Panc1 (cell line): ENCODE measurements at regions not wholly inside any gene's neighbourhood (a gene's known extent, or its start where the extent isn't known, plus 50 kb on each side); places are given as distances from the start of the nearest gene placed in this dataset.
A peak's percentile ranks its signal among the peaks of the same experiment; 100 is the strongest.

ENCODE experiments used
- ATAC-seq: fragments of 200-7000 bp; cut with Tn5 transposase; 2 replicates; pipeline ENCODE4 v1.9.1; 2020; ENCODE audit warnings: mild to moderate bottlenecking, moderate library complexity
- BruUV-seq: library from RNA; stranded (reverse); fragments of 400-500 nt; replicated peaks from 2 replicates; lab custom pipeline; 2021; lab: Mats Ljungman, UMichigan
- CTCF ChIA-PET: fragments of 300-600 bp; sonication (Branson Sonifier 250); formaldehyde crosslinking; loops from one replicate; lab custom pipeline; 2022; ENCODE audit warnings: antibody characterized with exemption; lab: Charles Lee
- POLR2A ChIA-PET: fragments of 300-600 bp; sonication (Branson Sonifier 250); formaldehyde crosslinking; loops from one replicate; lab custom pipeline; 2022; ENCODE audit warnings: antibody characterized with exemption; lab: Charles Lee
- DNase-seq: peaks from one replicate; pipeline ENCODE4 v3.0.0-alpha.2; 2010; ENCODE audit warnings: low read depth, low spot score
- H3K27ac ChIP-seq: 2 replicates; pipeline ENCODE4 v1.5.1; 2011; ENCODE audit warnings: mild to moderate bottlenecking, low read length, inconsistent platforms
- H3K27me3 ChIP-seq: fragments of 200-500 bp; sonication (Bioruptor generic); 2 replicates; pipeline ENCODE4 v1.6.0; 2014; ENCODE audit warnings: low read length, inconsistent platforms; ENCODE audit not compliant: control insufficient read depth, insufficient read depth
- H3K36me3 ChIP-seq: fragments of 200-500 bp; sonication (Bioruptor generic); 2 replicates; pipeline ENCODE4 v1.5.1; 2014; ENCODE audit warnings: inconsistent platforms, mild to moderate bottlenecking, low read length, moderate library complexity; ENCODE audit not compliant: control insufficient read depth, insufficient read depth
- H3K4me1 ChIP-seq: 2 replicates; pipeline ENCODE4 v1.5.1; 2011; ENCODE audit warnings: inconsistent platforms, mild to moderate bottlenecking, low read length, moderate library complexity; ENCODE audit not compliant: control insufficient read depth, insufficient read depth
- H3K4me3 ChIP-seq, 2 experiments: 2 replicates each; pipeline ENCODE4 v1.5.1; 2011 to 2012; ENCODE audit warnings: low read depth in 2 of 2, low read length in 2 of 2, mild to moderate bottlenecking in 2 of 2, inconsistent platforms in 1 of 2, moderate library complexity in 1 of 2
- H3K9me3 ChIP-seq: fragments of 200-500 bp; sonication (Bioruptor generic); 2 replicates; pipeline ENCODE4 v1.5.1; 2014; ENCODE audit warnings: low read depth, mild to moderate bottlenecking, inconsistent platforms, low read length, moderate library complexity; ENCODE audit not compliant: control insufficient read depth, insufficient read depth
- POLR2AphosphoS5 ChIP-seq: IDR thresholded peaks from 2 replicates; pipeline ENCODE4 v1.6.1; 2012; ENCODE audit warnings: mild to moderate bottlenecking, low read depth, low read length, moderate library complexity
- REST ChIP-seq, 2 experiments: IDR thresholded peaks; 2 replicates each; pipeline ENCODE4 v1.6.1; 2011 to 2012; ENCODE audit warnings: low read depth in 2 of 2, control low read depth in 1 of 2, low read length in 1 of 2, mild to moderate bottlenecking in 1 of 2, moderate library complexity in 1 of 2; ENCODE audit not compliant: insufficient read depth in 1 of 2
- SIN3A ChIP-seq: IDR thresholded peaks from 2 replicates; pipeline ENCODE4 v1.6.1; 2012; ENCODE audit warnings: low read depth, mild to moderate bottlenecking, low read length, moderate library complexity, borderline replicate concordance; ENCODE audit not compliant: insufficient read depth
- TCF7L2 ChIP-seq: IDR thresholded peaks from 2 replicates; pipeline ENCODE4 v1.6.1; 2011; ENCODE audit warnings: mild to moderate bottlenecking, low read depth, low read length, inconsistent platforms
- in situ Hi-C: cut with HindIII; loops from 2 replicates; pipeline ENCODE4 v1.10.0; 2016; ENCODE audit warnings: low sequenced_read_pairs, low pct_unique_long_range_greater_than_20kb
- intact Hi-C: fragments of 100-400 bp; cut with micrococcal nuclease; formaldehyde crosslinking; loops from one replicate; pipeline ENCODE4 v1.10.0; 2022; ENCODE audit not compliant: unreplicated experiment
- TF ChIP-seq, protein P1 (sequence below): fragments of 450-650 bp; IDR thresholded peaks from 2 replicates; pipeline ENCODE4 v1.5.1; 2017; ENCODE audit warnings: mild to moderate bottlenecking

- in situ Hi-C loops = no loop called here
- peak overlapping the region; percentile 100 for H3K27ac ChIP-seq
- H3K36me3 ChIP-seq = no peaks in the 10 kb centered on the region
- DNase-seq (no peak), ATAC-seq (peak; percentile 27)
- intact Hi-C loops = loop anchor here (5.0 kb wide), 2 partner anchors 43 to 82 kb away; no protein-coding TSS in a partner anchor
- POLR2A ChIA-PET = interaction anchor here (0.5 to 1.8 kb wide), 8 partner anchors 10 to 193 kb away, joined by 3 to 15 read pairs (median 5); no protein-coding TSS in a partner anchor
- H3K9me3 ChIP-seq = no peaks in the 10 kb centered on the region
- H3K27me3 ChIP-seq = no peaks in the 10 kb centered on the region
- CTCF ChIA-PET = interaction anchor here (0.6 kb wide), 1 partner anchor 15 kb away, joined by 3 read pairs; no protein-coding TSS in a partner anchor
- no peak overlapping the region for H3K4me3 ChIP-seq
- no TSS peak for BruUV-seq
- H3K4me1 ChIP-seq = peaks cover 50% of the 10 kb centered on the region
- TF ChIP-seq REST (IDR thresholded peaks at IDR 0.05; ENCODE audit: insufficient read depth in 1 of 2, low read depth in 2 of 2, low read length in 1 of 2) = no peak
- TF ChIP-seq, protein P1, sequence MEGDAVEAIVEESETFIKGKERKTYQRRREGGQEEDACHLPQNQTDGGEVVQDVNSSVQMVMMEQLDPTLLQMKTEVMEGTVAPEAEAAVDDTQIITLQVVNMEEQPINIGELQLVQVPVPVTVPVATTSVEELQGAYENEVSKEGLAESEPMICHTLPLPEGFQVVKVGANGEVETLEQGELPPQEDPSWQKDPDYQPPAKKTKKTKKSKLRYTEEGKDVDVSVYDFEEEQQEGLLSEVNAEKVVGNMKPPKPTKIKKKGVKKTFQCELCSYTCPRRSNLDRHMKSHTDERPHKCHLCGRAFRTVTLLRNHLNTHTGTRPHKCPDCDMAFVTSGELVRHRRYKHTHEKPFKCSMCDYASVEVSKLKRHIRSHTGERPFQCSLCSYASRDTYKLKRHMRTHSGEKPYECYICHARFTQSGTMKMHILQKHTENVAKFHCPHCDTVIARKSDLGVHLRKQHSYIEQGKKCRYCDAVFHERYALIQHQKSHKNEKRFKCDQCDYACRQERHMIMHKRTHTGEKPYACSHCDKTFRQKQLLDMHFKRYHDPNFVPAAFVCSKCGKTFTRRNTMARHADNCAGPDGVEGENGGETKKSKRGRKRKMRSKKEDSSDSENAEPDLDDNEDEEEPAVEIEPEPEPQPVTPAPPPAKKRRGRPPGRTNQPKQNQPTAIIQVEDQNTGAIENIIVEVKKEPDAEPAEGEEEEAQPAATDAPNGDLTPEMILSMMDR = no peak
- no peak for TF ChIP-seq POLR2AphosphoS5
- no peak for TF ChIP-seq TCF7L2
- no peak for TF ChIP-seq SIN3A
These were observed 191.7 kb upstream of the ZNF217 start for GRCh38 chr20:53785320-53785719.

DNA sequence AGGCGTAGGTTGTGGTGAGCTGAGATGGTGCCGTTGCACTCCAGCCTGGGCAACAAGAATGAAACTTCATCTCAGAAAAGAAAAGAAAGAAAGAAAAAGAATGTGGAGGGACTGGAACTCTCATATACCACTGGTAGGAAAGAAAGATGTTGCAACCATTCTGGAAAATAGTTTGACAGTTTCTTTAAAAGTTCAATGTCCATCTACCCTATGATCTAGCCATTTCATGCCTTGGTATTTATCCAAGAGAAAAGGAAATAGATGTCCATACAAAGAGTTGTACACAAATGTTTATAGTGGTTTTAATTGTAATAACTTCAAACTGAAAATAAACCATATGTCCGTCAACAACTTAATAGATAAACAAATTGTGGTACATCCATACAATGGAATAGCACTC is 190.1 kb upstream of the ZNF217 start:
- Histone ChIP-seq H3K27ac (peak overlapping the region; percentile 100), H3K4me3 (no peak overlapping the region), H3K9me3 (no peaks in the 10 kb centered on the region), H3K4me1 (peaks cover 43% of the 10 kb centered on the region), H3K27me3 (no peaks in the 10 kb centered on the region), H3K36me3 (no peaks in the 10 kb centered on the region)
- in situ Hi-C loops (no loop called here), intact Hi-C loops (no loop called here)
- ChIA-PET POLR2A (interaction anchor here (0.7 kb wide), 1 partner anchor 178 kb away, joined by 3 read pairs; no protein-coding TSS in a partner anchor), CTCF (no interaction called here)
- ATAC-seq (no peak), DNase-seq (no peak)
- TF ChIP-seq REST (IDR thresholded peaks at IDR 0.05; ENCODE audit: insufficient read depth in 1 of 2, low read depth in 2 of 2, low read length in 1 of 2) (no peak), POLR2AphosphoS5 (no peak), TCF7L2 (no peak), SIN3A (no peak)
- TF ChIP-seq, protein P1 = no peak
- no TSS peak for BruUV-seq
